Adrenal gland (tissue), 5 donors: ENCODE measurements at regions not wholly inside any gene's neighbourhood (a gene's known extent, or its start where the extent isn't known, plus 50 kb on each side); places are given as distances from the start of the nearest gene placed in this dataset.

Source experiments
- POLR2A ChIP-seq, 2 donors: fragments of 450-650 bp; IDR thresholded peaks; one replicate each; pipeline ENCODE4 v1.6.1; 2017; ENCODE audit warnings: antibody characterized with exemption in 2 of 2, mild to moderate bottlenecking in 2 of 2, moderate library complexity in 1 of 2
- TF ChIP-seq, protein P1 (sequence below), 6 experiments: fragments of 450-650 bp in 4 of 6; fragments of 200-600 bp in 2 of 6; sonication (generic) in 1 of 6; IDR thresholded peaks; 1 replicate in 5 of 6; 2 replicates in 1 of 6; pipeline versions ENCODE4 v1.5.1 to v1.8.0; 2016 to 2021; ENCODE audit warnings: antibody characterized with exemption in 6 of 6, mild to moderate bottlenecking in 2 of 6, moderate library complexity in 1 of 6
- donor health status: DM: no; HTN: no; CAD: no.

DNA sequence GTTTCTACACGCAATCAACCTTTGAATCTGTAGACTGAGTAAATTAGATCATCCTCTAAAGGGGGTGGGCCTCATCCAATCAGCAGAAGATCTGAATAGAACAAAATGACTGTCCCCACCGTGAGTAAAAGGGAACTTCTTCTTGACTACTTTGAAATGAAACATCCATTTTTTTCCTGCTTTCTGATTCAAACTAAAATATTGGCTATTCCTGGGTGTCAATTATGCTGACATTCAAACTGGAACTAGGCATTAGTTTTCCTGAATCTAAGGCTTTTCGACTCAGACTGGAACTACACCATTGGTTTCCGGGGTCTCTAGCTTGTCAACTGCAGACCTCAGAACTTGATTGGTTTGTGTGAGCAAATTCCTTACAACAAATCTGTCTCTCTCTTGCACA is 772.2 kb upstream of the CDH10 start:
- TF ChIP-seq, protein P1, sequence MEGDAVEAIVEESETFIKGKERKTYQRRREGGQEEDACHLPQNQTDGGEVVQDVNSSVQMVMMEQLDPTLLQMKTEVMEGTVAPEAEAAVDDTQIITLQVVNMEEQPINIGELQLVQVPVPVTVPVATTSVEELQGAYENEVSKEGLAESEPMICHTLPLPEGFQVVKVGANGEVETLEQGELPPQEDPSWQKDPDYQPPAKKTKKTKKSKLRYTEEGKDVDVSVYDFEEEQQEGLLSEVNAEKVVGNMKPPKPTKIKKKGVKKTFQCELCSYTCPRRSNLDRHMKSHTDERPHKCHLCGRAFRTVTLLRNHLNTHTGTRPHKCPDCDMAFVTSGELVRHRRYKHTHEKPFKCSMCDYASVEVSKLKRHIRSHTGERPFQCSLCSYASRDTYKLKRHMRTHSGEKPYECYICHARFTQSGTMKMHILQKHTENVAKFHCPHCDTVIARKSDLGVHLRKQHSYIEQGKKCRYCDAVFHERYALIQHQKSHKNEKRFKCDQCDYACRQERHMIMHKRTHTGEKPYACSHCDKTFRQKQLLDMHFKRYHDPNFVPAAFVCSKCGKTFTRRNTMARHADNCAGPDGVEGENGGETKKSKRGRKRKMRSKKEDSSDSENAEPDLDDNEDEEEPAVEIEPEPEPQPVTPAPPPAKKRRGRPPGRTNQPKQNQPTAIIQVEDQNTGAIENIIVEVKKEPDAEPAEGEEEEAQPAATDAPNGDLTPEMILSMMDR (IDR thresholded peaks at IDR 0.05): no peak
- no peak for TF ChIP-seq POLR2A (IDR thresholded peaks at IDR 0.05)
